Breast epithelium (tissue), 3 donors: ENCODE measurements at regions not wholly inside any gene's neighbourhood (a gene's known extent, or its start where the extent isn't known, plus 50 kb on each side); places are given as distances from the start of the nearest gene placed in this dataset.

Experiments used
- CTCF ChIP-seq, 3 donors: fragments of 450-650 bp; IDR thresholded peaks; one replicate each; pipeline ENCODE4 v1.5.1; 2016 to 2017; ENCODE audit warnings: antibody characterized with exemption in 3 of 3, mild to moderate bottlenecking in 3 of 3, moderate library complexity in 3 of 3
- POLR2A ChIP-seq: fragments of 450-650 bp; IDR thresholded peaks from one replicate; pipeline ENCODE4 v1.6.1; 2016; ENCODE audit warnings: antibody characterized with exemption, mild to moderate bottlenecking, moderate library complexity
- POLR2AphosphoS5 ChIP-seq, 3 donors: sonication (generic); formaldehyde crosslinking; IDR thresholded peaks; one replicate each; pipeline ENCODE4 v1.6.1; 2017; ENCODE audit warnings: antibody characterized with exemption in 3 of 3

GRCh38 chr13:44690376-44690775 lies 114.2 kb upstream of the TSC22D1 start:
- TF ChIP-seq POLR2A (no peak), CTCF (IDR thresholded peaks at IDR 0.05) (no peak), POLR2AphosphoS5 (IDR thresholded peaks at IDR 0.05) (no peak)
